ENCODE measurements at regions not wholly inside any gene's neighbourhood (a gene's known extent, or its start where the extent isn't known, plus 50 kb on each side); places are given as distances from the start of the nearest gene placed in this dataset.

DNA sequence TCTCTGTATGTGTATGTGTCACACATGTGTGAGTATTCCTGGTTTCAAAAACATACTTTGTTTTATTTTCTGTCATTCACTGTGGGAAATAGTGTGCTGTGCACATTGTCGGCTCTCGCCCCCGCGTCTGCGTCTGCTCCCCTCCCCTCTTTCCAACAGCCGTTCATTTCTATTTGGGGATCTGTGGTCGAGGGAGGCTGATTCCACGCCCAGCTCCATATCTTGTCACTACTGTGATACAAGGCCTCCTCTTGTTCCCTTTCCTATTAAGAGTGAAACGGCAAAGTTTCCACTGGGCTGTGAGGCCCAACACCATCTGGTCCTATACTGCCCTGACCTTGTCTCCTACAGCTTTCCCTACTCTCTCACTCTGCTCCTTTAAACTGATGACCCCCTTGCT is 172.5 kb upstream of the LRIG1 start:
- no peak overlapping the region for H3K4me2 ChIP-seq (ENCODE audit: low read length, poor library complexity, severe bottlenecking)
- peak overlapping the region; percentile 48 for H2BK15ac ChIP-seq (ENCODE audit: low read depth, poor library complexity, severe bottlenecking)
- no peak overlapping the region for H4K91ac ChIP-seq (ENCODE audit: low read length)
- no peaks in the 10 kb centered on the region for H3K36me3 ChIP-seq (ENCODE audit: control insufficient read depth in 1 of 2, insufficient read depth in 2 of 2, low read depth in 1 of 2, low read length in 2 of 2)
- no peak overlapping the region for H3K9ac ChIP-seq (ENCODE audit: low read length)
- H2BK5ac ChIP-seq (ENCODE audit: low read depth, low read length, poor library complexity, severe bottlenecking) = no peak overlapping the region
- H4K8ac ChIP-seq (ENCODE audit: low read length) = no peak overlapping the region
- no peak overlapping the region for H3K4me3 ChIP-seq (ENCODE audit: insufficient read depth in 1 of 2, low read depth in 1 of 2, low read length in 2 of 2)
- WGBS = 81% methylated on average over 9 of the region's 9 CpGs
- no peak overlapping the region for H3K18ac ChIP-seq (ENCODE audit: low read depth in 1 of 2, low read length in 2 of 2)
- no peak overlapping the region for H2AFZ ChIP-seq (ENCODE audit: low read depth, low read length)
- no peak overlapping the region for H3K27ac ChIP-seq (ENCODE audit: low read length, poor library complexity, severe bottlenecking)
- H3K9me3 ChIP-seq (ENCODE audit: control insufficient read depth, low read length) = no peaks in the 10 kb centered on the region
- no peaks in the 10 kb centered on the region for H3K79me1 ChIP-seq (replicated peaks; ENCODE audit: low read length, poor library complexity, severe bottlenecking)
- H3K4ac ChIP-seq (ENCODE audit: low read depth in 1 of 2, low read length in 2 of 2) = no peak overlapping the region
- DNase-seq = no peak
- no peaks in the 10 kb centered on the region for H3K27me3 ChIP-seq (ENCODE audit: control insufficient read depth in 1 of 2, insufficient read depth in 1 of 2, low read length in 2 of 2)
- H3K23ac ChIP-seq (ENCODE audit: low read length in 2 of 2) = no peak overlapping the region
- no peaks in the 10 kb centered on the region for H3K4me1 ChIP-seq (ENCODE audit: control insufficient read depth, insufficient read depth, low read depth, low read length)
- no peak overlapping the region for H2AK5ac ChIP-seq (ENCODE audit: low read length, severe bottlenecking)
- no peak overlapping the region for H2BK120ac ChIP-seq (ENCODE audit: low read depth, low read length)
- H3K14ac ChIP-seq (ENCODE audit: low read length in 2 of 2) = no peak overlapping the region
- H2BK12ac ChIP-seq (ENCODE audit: low read length in 2 of 2) = no peak overlapping the region

DNA sequence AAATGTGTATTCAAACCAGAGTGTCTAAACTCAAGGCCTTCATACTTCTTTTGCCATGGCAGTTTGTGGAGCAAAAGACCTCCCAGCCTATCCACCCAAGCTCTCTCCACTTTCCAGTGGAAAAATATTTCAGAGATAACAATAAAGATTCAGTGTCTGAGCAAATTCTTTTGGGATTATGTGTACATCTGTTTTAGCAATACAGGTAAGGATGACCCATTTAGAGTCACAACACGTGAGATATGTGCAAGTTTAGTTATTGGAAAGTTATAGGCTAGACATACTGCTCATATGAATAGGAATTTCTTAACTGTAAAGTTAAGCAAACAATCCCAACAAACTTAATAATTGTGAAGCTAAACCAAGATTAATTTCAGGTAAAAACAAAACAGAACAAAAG is 174.5 kb upstream of the LRIG1 start:
- H3K14ac ChIP-seq (ENCODE audit: low read length in 2 of 2) = no peak overlapping the region
- no peak overlapping the region for H2AFZ ChIP-seq (ENCODE audit: low read depth, low read length)
- H2BK5ac ChIP-seq (ENCODE audit: low read depth, low read length, poor library complexity, severe bottlenecking) = no peak overlapping the region
- no peak overlapping the region for H2AK5ac ChIP-seq (ENCODE audit: low read length, severe bottlenecking)
- H2BK12ac ChIP-seq (ENCODE audit: low read length in 2 of 2) = no peak overlapping the region
- no peak overlapping the region for H2BK120ac ChIP-seq (ENCODE audit: low read depth, low read length)
- H3K36me3 ChIP-seq (ENCODE audit: control insufficient read depth in 1 of 2, insufficient read depth in 2 of 2, low read depth in 1 of 2, low read length in 2 of 2) = no peaks in the 10 kb centered on the region
- H4K8ac ChIP-seq (ENCODE audit: low read length) = no peak overlapping the region
- no peak overlapping the region for H3K4me2 ChIP-seq (ENCODE audit: low read length, poor library complexity, severe bottlenecking)
- no peak overlapping the region for H3K18ac ChIP-seq (ENCODE audit: low read depth in 1 of 2, low read length in 2 of 2)
- no peaks in the 10 kb centered on the region for H3K4me1 ChIP-seq (ENCODE audit: control insufficient read depth, insufficient read depth, low read depth, low read length)
- no peak overlapping the region for H4K91ac ChIP-seq (ENCODE audit: low read length)
- DNase-seq = peak; percentile 47
- H3K9me3 ChIP-seq (ENCODE audit: control insufficient read depth, low read length) = no peaks in the 10 kb centered on the region
- H3K23ac ChIP-seq (ENCODE audit: low read length in 2 of 2) = no peak overlapping the region
- H3K27ac ChIP-seq (ENCODE audit: low read length, poor library complexity, severe bottlenecking) = no peak overlapping the region
- H3K79me1 ChIP-seq (replicated peaks; ENCODE audit: low read length, poor library complexity, severe bottlenecking) = no peaks in the 10 kb centered on the region
- no peaks in the 10 kb centered on the region for H3K27me3 ChIP-seq (ENCODE audit: control insufficient read depth in 1 of 2, insufficient read depth in 1 of 2, low read length in 2 of 2)
- H3K4ac ChIP-seq (ENCODE audit: low read depth in 1 of 2, low read length in 2 of 2) = no peak overlapping the region
- no peak overlapping the region for H3K9ac ChIP-seq (ENCODE audit: low read length)
- WGBS = no CpG with 5 or more reads among the region's 1 CpG
- H2BK15ac ChIP-seq (ENCODE audit: low read depth, poor library complexity, severe bottlenecking) = no peak overlapping the region
- H3K4me3 ChIP-seq (ENCODE audit: insufficient read depth in 1 of 2, low read depth in 1 of 2, low read length in 2 of 2) = no peak overlapping the region

DNA sequence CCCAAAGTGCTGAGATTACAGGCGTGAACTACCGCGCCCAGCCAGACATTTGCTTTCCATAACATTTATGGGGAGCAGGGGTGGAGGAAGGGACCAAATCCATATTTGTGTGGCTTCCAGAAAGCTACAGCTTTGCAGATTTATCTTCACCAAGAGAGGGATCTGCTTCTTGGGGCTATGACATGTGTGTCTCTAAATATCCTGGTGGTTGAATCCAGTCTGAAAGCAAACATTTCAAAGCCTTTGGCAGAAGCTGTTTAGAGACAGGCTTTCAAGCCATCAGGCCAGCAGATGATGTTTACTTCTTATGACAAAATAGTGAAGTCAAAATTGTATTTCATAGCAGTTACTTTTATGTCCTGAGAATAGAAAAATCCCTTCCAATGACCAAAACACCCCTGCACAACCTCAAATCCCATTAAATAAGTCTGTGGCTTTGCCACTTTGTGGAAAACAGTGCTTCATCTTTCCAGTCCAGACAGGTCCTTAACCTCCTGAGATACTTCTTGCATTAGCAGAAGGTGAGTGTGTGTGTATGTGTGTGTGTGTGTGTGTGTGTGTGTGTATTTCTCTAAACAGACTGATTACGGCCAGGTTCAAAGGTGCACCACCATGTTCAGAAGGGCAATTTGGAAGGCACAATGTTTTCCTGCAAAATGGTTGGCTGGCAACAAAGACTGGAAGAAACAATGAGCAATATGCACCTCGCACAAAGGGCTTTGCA is 191.4 kb upstream of the LRIG1 start:
- no peak overlapping the region for H2AFZ ChIP-seq (ENCODE audit: low read depth, low read length)
- no peak overlapping the region for H2BK120ac ChIP-seq (ENCODE audit: low read depth, low read length)
- H2BK15ac ChIP-seq (ENCODE audit: low read depth, poor library complexity, severe bottlenecking) = no peak overlapping the region
- no peak for DNase-seq
- no peak overlapping the region for H3K4ac ChIP-seq (ENCODE audit: low read depth in 1 of 2, low read length in 2 of 2)
- 95% methylated on average over 5 of the region's 5 CpGs for WGBS
- no peak overlapping the region for H3K4me2 ChIP-seq (ENCODE audit: low read length, poor library complexity, severe bottlenecking)
- H3K4me3 ChIP-seq (ENCODE audit: insufficient read depth in 1 of 2, low read depth in 1 of 2, low read length in 2 of 2) = no peak overlapping the region
- no peak overlapping the region for H2BK12ac ChIP-seq (ENCODE audit: low read length in 2 of 2)
- H3K79me1 ChIP-seq (replicated peaks; ENCODE audit: low read length, poor library complexity, severe bottlenecking) = no peaks in the 10 kb centered on the region
- H3K9me3 ChIP-seq (ENCODE audit: control insufficient read depth, low read length) = no peaks in the 10 kb centered on the region
- H3K23ac ChIP-seq (ENCODE audit: low read length in 2 of 2) = no peak overlapping the region
- no peak overlapping the region for H3K9ac ChIP-seq (ENCODE audit: low read length)
- H3K18ac ChIP-seq (ENCODE audit: low read depth in 1 of 2, low read length in 2 of 2) = no peak overlapping the region
- no peak overlapping the region for H3K14ac ChIP-seq (ENCODE audit: low read length in 2 of 2)
- no peak overlapping the region for H2BK5ac ChIP-seq (ENCODE audit: low read depth, low read length, poor library complexity, severe bottlenecking)
- no peaks in the 10 kb centered on the region for H3K36me3 ChIP-seq (ENCODE audit: control insufficient read depth in 1 of 2, insufficient read depth in 2 of 2, low read depth in 1 of 2, low read length in 2 of 2)
- H4K8ac ChIP-seq (ENCODE audit: low read length) = no peak overlapping the region
- peaks cover 1% of the 10 kb centered on the region for H3K4me1 ChIP-seq (ENCODE audit: control insufficient read depth, insufficient read depth, low read depth, low read length)
- no peak overlapping the region for H3K27ac ChIP-seq (ENCODE audit: low read length, poor library complexity, severe bottlenecking)
- no peak overlapping the region for H4K91ac ChIP-seq (ENCODE audit: low read length)
- H3K27me3 ChIP-seq (ENCODE audit: control insufficient read depth in 1 of 2, insufficient read depth in 1 of 2, low read length in 2 of 2) = no peaks in the 10 kb centered on the region
- no peak overlapping the region for H2AK5ac ChIP-seq (ENCODE audit: low read length, severe bottlenecking)

DNA sequence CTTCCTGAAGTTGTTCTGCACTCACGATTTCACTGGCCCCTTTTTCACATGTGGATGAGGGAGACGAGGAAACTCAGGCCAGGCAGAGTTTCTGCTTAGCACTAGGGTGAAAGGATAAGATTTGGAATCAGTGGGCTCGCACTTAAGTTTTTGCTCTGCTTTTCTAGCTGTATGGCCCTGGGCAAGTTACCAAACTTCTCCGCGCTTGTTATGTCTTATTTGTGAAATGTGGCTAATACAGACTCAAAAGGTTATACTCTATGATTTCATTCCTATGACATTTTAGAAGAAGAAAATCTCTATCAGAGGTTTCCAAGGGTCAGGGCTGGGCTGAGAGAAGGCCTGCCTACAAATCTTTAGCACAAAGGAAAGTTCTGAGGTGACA is 191.9 kb upstream of the LRIG1 start:
- Histone ChIP-seq H3K36me3 (ENCODE audit: control insufficient read depth in 1 of 2, insufficient read depth in 2 of 2, low read depth in 1 of 2, low read length in 2 of 2) (no peaks in the 10 kb centered on the region), H3K9me3 (ENCODE audit: control insufficient read depth, low read length) (no peaks in the 10 kb centered on the region), H2AFZ (ENCODE audit: low read depth, low read length) (no peak overlapping the region), H3K4me2 (ENCODE audit: low read length, poor library complexity, severe bottlenecking) (no peak overlapping the region), H3K4ac (ENCODE audit: low read depth in 1 of 2, low read length in 2 of 2) (no peak overlapping the region), H3K79me1 (replicated peaks; ENCODE audit: low read length, poor library complexity, severe bottlenecking) (no peaks in the 10 kb centered on the region), H3K27ac (ENCODE audit: low read length, poor library complexity, severe bottlenecking) (no peak overlapping the region), H2BK12ac (ENCODE audit: low read length in 2 of 2) (no peak overlapping the region), H2BK120ac (ENCODE audit: low read depth, low read length) (no peak overlapping the region), H2BK15ac (ENCODE audit: low read depth, poor library complexity, severe bottlenecking) (no peak overlapping the region), H4K91ac (ENCODE audit: low read length) (no peak overlapping the region), H3K18ac (ENCODE audit: low read depth in 1 of 2, low read length in 2 of 2) (no peak overlapping the region), H3K4me3 (ENCODE audit: insufficient read depth in 1 of 2, low read depth in 1 of 2, low read length in 2 of 2) (no peak overlapping the region), H2BK5ac (ENCODE audit: low read depth, low read length, poor library complexity, severe bottlenecking) (no peak overlapping the region), H3K9ac (ENCODE audit: low read length) (no peak overlapping the region), H3K27me3 (ENCODE audit: control insufficient read depth in 1 of 2, insufficient read depth in 1 of 2, low read length in 2 of 2) (no peaks in the 10 kb centered on the region), H3K14ac (ENCODE audit: low read length in 2 of 2) (no peak overlapping the region), H3K23ac (ENCODE audit: low read length in 2 of 2) (no peak overlapping the region), H4K8ac (ENCODE audit: low read length) (no peak overlapping the region), H2AK5ac (ENCODE audit: low read length, severe bottlenecking) (no peak overlapping the region), H3K4me1 (ENCODE audit: control insufficient read depth, insufficient read depth, low read depth, low read length) (peaks cover 1% of the 10 kb centered on the region)
- 78% methylated on average over 3 of the region's 5 CpGs for WGBS
- DNase-seq = no peak
